ENCODE measurements at regions not wholly inside any gene's neighbourhood (a gene's known extent, or its start where the extent isn't known, plus 50 kb on each side); places are given as distances from the start of the nearest gene placed in this dataset.

- TF ChIP-seq CTCF (IDR thresholded peaks at IDR 0.05) (no peak), SIN3A (IDR thresholded peaks at IDR 0.05; ENCODE audit: borderline replicate concordance, insufficient read depth, low read depth, low read length) (no peak)
Observed at GRCh38 chr10:88213065-88213605, 349.7 kb downstream of the PTEN start.

All from Panc1 (cell line).